GM18870 (cell line): ENCODE measurements at regions not wholly inside any gene's neighbourhood (a gene's known extent, or its start where the extent isn't known, plus 50 kb on each side); places are given as distances from the start of the nearest gene placed in this dataset.
"Not testable (repeated sequence)": the region's sequence is repeated elsewhere in the genome, so short reads cannot be mapped to it uniquely, and the experiment has no call there.

Source experiments
- ATAC-seq: cut with Tn5 transposase; IDR thresholded peaks from one replicate; pipeline ENCODE4 v1.9.1; 2021; ENCODE audit warnings: moderate library complexity; ENCODE audit not compliant: unreplicated experiment

GRCh38 chr11:56883371-56883987, 105.2 kb upstream of the OR5AK2 start:
- ATAC-seq, result no peak

- ATAC-seq, result no peak
Observed at GRCh38 chr11:56876621-56877275, 112.0 kb upstream of the OR5AK2 start.

- ATAC-seq, result no peak
Observed at GRCh38 chr11:56855217-56855616, 106.7 kb upstream of the OR9G4 start.

- ATAC-seq, result no peak
Observed at GRCh38 chr11:56852131-56852530, 103.6 kb upstream of the OR9G4 start.

GRCh38 chr11:56849852-56850251, 101.4 kb upstream of the OR9G4 start:
- no peak for ATAC-seq

- no peak for ATAC-seq
Observed at GRCh38 chr11:56849250-56849649, 100.8 kb upstream of the OR9G4 start.

- no peak for ATAC-seq
Observed at GRCh38 chr11:56848141-56848809, 99.8 kb upstream of the OR9G4 start.

GRCh38 chr11:56846631-56847576, 98.4 kb upstream of the OR9G4 start:
- no peak for ATAC-seq

- ATAC-seq, result no peak
Observed at GRCh38 chr11:56845121-56845732, 96.7 kb upstream of the OR9G4 start.

GRCh38 chr11:56843816-56844215, 95.3 kb upstream of the OR9G4 start:
- no peak for ATAC-seq

GRCh38 chr11:56842814-56843794, 94.6 kb upstream of the OR9G4 start:
- ATAC-seq, result no peak

GRCh38 chr11:56841210-56841810, 92.8 kb upstream of the OR9G4 start:
- peak; percentile 55 for ATAC-seq

GRCh38 chr11:56827357-56827756, 78.9 kb upstream of the OR9G4 start:
- not testable (repeated sequence) for ATAC-seq

GRCh38 chr11:56819916-56820315, 71.4 kb upstream of the OR9G4 start:
- no peak for ATAC-seq

- ATAC-seq, result no peak
Observed at GRCh38 chr11:56817661-56818060, 69.2 kb upstream of the OR9G4 start.

- no peak for ATAC-seq
Observed at GRCh38 chr11:56816259-56816658, 67.8 kb upstream of the OR9G4 start.

GRCh38 chr11:56808326-56808725, 59.8 kb upstream of the OR9G4 start:
- ATAC-seq, result no peak

- no peak for ATAC-seq
Observed at GRCh38 chr11:56799691-56800210, 51.3 kb upstream of the OR9G4 start.
